GM18498 (cell line): ENCODE measurements at regions not wholly inside any gene's neighbourhood (a gene's known extent, or its start where the extent isn't known, plus 50 kb on each side); places are given as distances from the start of the nearest gene placed in this dataset.

Experiments used
- ATAC-seq: cut with Tn5 transposase; IDR thresholded peaks from one replicate; pipeline ENCODE4 v1.9.1; 2021; ENCODE audit warnings: mild to moderate bottlenecking, moderate library complexity; ENCODE audit not compliant: unreplicated experiment

GRCh38 chr4:107115185-107115847 is 79.2 kb upstream of the DKK2 start:
- no peak for ATAC-seq

- no peak for ATAC-seq
These were observed 77.9 kb upstream of the DKK2 start for GRCh38 chr4:107114059-107114458.

GRCh38 chr4:107098401-107098800 is 62.3 kb upstream of the DKK2 start:
- ATAC-seq, result no peak

GRCh38 chr4:107094976-107095375 is 58.9 kb upstream of the DKK2 start:
- ATAC-seq, result no peak

- peak; percentile 65 for ATAC-seq
These were observed 58.2 kb upstream of the DKK2 start for GRCh38 chr4:107094332-107094731.
